Neutrophil (primary cell): ENCODE measurements at regions not wholly inside any gene's neighbourhood (a gene's known extent, or its start where the extent isn't known, plus 50 kb on each side); places are given as distances from the start of the nearest gene placed in this dataset.

Experiments
- H3K27ac ChIP-seq: fragments of 200-600 bp; sonication (generic); 2 replicates; pipeline ENCODE4 v1.5.1; 2016; ENCODE audit warnings: mild to moderate bottlenecking, moderate library complexity
- H3K27me3 ChIP-seq: fragments of 200-600 bp; sonication (generic); 2 replicates; pipeline ENCODE4 v1.6.0; 2016; ENCODE audit warnings: mild to moderate bottlenecking
- H3K36me3 ChIP-seq: fragments of 200-600 bp; sonication (generic); 2 replicates; pipeline ENCODE4 v1.5.1; 2017
- H3K4me1 ChIP-seq, 2 experiments: fragments of 200-600 bp in 1 of 2; sonication (generic) in 1 of 2; 1 replicate in 1 of 2; 2 replicates in 1 of 2; pipeline versions ENCODE4 v1.5.1 to v1.6.1; 2013 to 2016; ENCODE audit warnings: low read depth in 1 of 2, low read length in 1 of 2, mild to moderate bottlenecking in 1 of 2, moderate library complexity in 1 of 2; ENCODE audit not compliant: control insufficient read depth in 1 of 2, insufficient read depth in 1 of 2
- H3K4me3 ChIP-seq, 2 experiments: fragments of 200-600 bp in 1 of 2; sonication (generic) in 1 of 2; 1 replicate in 1 of 2; 2 replicates in 1 of 2; pipeline ENCODE4 v1.5.1; 2013 to 2016; ENCODE audit warnings: low read depth in 1 of 2, low read length in 1 of 2, mild to moderate bottlenecking in 1 of 2, moderate library complexity in 1 of 2
- H3K9me3 ChIP-seq: fragments of 200-600 bp; sonication (generic); 2 replicates; pipeline ENCODE4 v1.5.1; 2016
- CTCF ChIP-seq: fragments of 200-600 bp; sonication (generic); IDR thresholded peaks from 2 replicates; pipeline ENCODE4 v1.5.1; 2016; ENCODE audit warnings: antibody characterized with exemption

GRCh38 chr5:124523897-124524296 lies 222.5 kb downstream of the ZNF608 start:
- Histone ChIP-seq H3K27me3 (no peaks in the 10 kb centered on the region), H3K36me3 (no peaks in the 10 kb centered on the region), H3K4me1 (no peaks in the 10 kb centered on the region), H3K9me3 (no peaks in the 10 kb centered on the region), H3K27ac (no peak overlapping the region), H3K4me3 (no peak overlapping the region)
- no peak for TF ChIP-seq CTCF

- Histone ChIP-seq H3K4me3 (no peak overlapping the region), H3K4me1 (no peaks in the 10 kb centered on the region), H3K27me3 (no peaks in the 10 kb centered on the region), H3K9me3 (no peaks in the 10 kb centered on the region), H3K36me3 (no peaks in the 10 kb centered on the region), H3K27ac (no peak overlapping the region)
- no peak for TF ChIP-seq CTCF
Measured at GRCh38 chr5:124522992-124523391, 223.4 kb downstream of the ZNF608 start.

GRCh38 chr5:124521461-124522230 lies 224.8 kb downstream of the ZNF608 start:
- Histone ChIP-seq H3K27ac (no peak overlapping the region), H3K4me1 (no peaks in the 10 kb centered on the region), H3K9me3 (no peaks in the 10 kb centered on the region), H3K36me3 (no peaks in the 10 kb centered on the region), H3K27me3 (no peaks in the 10 kb centered on the region), H3K4me3 (no peak overlapping the region)
- TF ChIP-seq CTCF = no peak

- H3K27ac ChIP-seq = no peak overlapping the region
- TF ChIP-seq CTCF = no peak
- no peaks in the 10 kb centered on the region for H3K27me3 ChIP-seq
- H3K36me3 ChIP-seq = no peaks in the 10 kb centered on the region
- H3K9me3 ChIP-seq = no peaks in the 10 kb centered on the region
- no peak overlapping the region for H3K4me3 ChIP-seq
- no peaks in the 10 kb centered on the region for H3K4me1 ChIP-seq
Measured at GRCh38 chr5:124519396-124519795, 227.0 kb downstream of the ZNF608 start.

- no peaks in the 10 kb centered on the region for H3K27me3 ChIP-seq
Measured at GRCh38 chr5:124516567-124516966, 229.9 kb downstream of the ZNF608 start.

More at GRCh38 chr5:124516567-124516966, 229.9 kb downstream of the ZNF608 start:
- no peaks in the 10 kb centered on the region for H3K36me3 ChIP-seq
- no peak for TF ChIP-seq CTCF
- no peak overlapping the region for H3K27ac ChIP-seq
- H3K9me3 ChIP-seq = no peaks in the 10 kb centered on the region
- no peaks in the 10 kb centered on the region for H3K4me1 ChIP-seq
- no peak overlapping the region for H3K4me3 ChIP-seq
